M059J (cell line): ENCODE measurements at regions not wholly inside any gene's neighbourhood (a gene's known extent, or its start where the extent isn't known, plus 50 kb on each side); places are given as distances from the start of the nearest gene placed in this dataset.
A peak's percentile ranks its signal among the peaks of the same experiment; 100 is the strongest.

Source experiments
- DNase-seq: peaks from one replicate; pipeline ENCODE4 v3.0.0-alpha.2; 2012; ENCODE audit warnings: low read depth

DNA sequence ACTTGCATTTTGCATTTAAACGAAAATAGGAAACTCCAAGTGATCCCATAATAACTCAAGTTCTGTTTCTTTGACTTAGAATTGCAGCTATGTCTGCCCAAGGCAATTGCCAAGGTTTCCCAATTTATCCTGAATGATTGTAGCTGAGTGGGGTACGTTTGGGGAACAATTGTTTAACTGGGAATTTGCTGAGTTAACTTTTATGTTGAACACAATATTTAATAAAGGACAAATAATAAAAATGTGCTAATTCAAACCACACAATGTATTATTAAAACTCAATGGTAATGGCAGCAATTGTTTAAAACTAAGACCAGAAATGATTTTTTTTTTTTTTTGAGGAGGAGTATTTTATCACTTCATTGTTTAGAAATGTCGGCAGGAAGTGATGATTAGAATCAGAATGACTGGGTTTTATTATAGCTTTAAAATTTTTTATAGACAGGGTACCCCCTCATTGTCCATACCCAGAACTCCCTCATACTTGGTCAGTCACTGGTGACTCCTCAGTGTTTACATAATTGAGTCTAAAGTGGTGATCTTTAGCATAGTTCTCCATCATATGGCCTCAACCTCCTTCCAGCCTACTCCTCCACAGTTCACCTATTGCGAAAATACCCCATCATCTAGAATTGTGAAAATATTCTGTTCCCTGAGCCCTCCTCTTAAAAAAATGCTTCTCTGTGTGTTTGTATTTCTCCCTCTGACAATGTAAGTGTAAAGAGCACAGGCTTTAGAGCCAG is 389.2 kb upstream of the CITED2 start:
- peak; percentile 79 for DNase-seq

DNA sequence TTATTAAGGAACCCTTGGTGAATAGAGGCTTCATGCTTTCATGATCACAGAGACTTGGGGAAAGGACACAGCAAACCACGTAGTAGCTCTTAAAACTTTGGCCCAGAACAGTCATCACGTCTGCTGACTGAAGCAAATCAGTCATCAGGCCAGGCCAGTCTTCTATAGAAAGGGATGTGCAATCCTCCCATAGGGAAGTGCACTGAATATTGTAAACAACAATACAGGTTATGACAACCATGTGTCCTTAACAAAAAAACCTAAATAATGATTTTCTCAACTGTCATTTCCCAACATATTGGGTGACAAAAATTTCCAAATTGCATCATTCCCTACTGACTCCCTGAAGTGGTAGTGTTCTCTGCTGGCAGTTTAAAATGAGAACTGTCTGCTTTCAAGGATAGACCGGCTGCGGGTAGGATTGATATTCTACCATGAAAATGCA is 388.2 kb upstream of the CITED2 start:
- peak; percentile 64 for DNase-seq

DNA sequence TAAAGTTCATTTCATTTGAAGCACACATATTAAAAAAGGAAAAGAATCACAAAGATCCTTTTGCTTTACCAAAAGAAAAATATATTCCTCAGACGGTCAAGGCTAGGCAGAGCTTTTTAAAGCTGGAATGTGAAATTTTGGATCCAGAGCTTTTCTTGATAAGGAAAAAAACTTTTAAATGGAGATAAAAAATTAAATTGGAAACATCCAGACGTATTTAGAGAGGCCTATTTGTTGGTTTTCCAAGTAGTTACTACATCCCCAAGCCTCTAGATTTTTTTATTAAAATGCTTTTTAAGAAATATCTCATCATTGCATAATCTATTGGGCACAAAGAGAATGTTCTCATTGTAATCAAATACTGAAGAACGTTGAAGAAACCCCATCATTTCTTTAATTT is 385.7 kb upstream of the CITED2 start:
- no peak for DNase-seq

DNA sequence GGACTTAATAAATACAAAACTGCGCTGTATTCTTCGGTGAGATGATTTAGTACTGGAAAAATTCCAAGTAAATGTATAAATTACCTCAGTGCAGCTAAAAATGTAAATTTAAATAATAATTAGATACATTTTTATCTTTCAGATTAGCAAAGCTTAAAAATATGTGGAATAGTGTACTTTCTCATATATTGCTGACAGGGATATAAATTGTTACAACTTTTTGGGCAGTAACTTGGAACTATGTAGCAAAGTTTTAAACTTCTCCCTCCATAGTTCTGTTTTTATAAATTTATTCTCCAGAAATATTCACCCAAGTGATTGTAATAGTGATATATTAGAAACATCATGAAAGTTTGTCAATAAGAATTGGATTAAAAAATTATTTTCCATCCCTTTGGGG is 384.6 kb upstream of the CITED2 start:
- no peak for DNase-seq

DNA sequence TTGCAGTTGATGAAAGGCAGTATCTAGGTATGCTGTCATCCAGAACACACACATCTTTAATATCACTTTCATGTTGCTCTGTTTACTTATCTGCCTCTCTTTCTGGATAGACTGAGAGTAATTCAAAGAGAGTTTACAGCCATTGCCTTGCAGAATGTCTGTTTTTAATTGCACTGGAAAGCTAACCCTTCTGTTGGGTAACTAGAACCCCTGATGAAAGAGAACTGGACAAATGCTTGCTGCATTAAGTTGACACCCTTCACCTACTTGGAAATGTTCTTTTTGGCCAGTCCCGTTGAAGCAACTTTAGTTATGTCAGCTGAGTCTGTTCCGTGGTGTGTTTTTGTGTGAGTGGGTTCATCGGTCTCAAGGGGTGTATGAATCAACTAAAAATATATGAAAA is 383.8 kb upstream of the CITED2 start:
- DNase-seq = no peak

DNA sequence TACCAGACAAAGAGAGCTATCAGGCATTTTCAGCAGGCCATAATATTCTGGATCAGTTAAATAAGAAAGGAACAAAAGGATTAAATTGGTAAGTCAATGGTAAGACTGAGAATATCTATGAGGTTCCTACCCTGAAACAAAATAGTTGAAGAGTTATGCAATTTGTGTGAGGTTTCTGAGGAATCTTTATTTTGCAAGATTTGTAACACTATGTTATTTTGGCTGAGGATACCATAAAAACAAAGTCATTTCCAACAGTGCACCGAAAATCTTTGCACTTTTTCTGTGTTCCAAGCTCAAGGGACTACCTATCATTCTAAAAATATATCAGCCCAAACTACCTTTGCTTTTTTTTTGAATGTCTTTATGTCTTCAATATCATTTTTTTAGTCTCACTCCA is 383.3 kb upstream of the CITED2 start:
- DNase-seq = peak; percentile 37

DNA sequence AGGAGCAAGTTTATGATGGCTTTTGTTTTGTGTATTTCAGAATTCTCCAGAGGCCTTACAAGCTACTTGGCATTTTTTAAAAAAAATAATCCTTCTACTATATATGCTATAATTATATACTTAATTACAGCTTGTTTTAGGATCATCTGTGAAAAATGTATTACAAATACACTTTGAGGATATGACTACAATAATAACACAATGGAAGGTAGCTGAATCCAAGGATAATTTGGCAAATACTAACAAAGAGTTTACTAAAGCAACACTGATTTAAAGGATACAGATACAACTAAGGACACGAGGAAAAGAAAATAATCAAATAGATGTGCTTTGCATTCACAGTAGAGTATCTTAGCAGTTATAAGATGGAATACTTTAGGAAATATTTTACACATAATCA is 381.9 kb upstream of the CITED2 start:
- no peak for DNase-seq

DNA sequence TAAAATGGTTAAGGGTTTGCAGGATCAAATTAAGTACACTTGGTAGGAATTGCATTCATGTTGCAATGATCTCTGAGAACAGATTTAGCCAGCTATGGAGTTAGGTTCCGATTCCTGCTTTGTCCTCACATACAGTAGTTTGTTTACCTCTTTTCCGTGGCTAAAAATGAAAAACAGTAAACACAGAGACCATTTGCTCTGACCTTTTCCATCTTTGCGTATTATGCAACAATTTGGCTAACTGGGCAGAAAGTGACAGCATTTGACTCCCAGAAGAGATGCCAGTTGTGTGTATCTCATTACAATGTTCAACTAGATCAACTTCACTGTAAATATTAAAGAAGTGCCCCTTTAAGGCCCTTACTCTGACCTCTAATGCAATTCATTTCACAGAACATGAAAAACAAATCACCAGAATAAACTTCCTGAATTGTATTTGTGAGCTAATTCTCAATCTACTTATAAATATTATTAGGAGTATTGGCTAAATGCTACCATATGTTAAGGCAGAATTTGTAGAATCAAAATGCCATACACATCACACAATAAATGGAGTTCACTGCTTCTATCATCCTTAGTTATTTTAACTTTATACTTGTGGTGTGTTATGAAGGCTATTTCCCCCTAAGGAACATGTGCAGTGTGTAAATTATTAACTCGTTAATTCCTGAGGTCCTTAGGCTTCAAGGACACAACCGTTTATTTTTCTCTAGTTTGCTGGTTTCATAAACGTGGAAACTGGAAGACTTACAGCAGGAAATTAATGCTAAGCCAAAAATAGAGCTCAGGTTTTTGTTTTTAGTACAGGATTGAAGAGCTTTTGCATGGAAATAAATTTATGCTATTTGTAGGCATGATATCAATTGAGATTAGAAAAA is 380.7 kb upstream of the CITED2 start:
- DNase-seq = no peak

DNA sequence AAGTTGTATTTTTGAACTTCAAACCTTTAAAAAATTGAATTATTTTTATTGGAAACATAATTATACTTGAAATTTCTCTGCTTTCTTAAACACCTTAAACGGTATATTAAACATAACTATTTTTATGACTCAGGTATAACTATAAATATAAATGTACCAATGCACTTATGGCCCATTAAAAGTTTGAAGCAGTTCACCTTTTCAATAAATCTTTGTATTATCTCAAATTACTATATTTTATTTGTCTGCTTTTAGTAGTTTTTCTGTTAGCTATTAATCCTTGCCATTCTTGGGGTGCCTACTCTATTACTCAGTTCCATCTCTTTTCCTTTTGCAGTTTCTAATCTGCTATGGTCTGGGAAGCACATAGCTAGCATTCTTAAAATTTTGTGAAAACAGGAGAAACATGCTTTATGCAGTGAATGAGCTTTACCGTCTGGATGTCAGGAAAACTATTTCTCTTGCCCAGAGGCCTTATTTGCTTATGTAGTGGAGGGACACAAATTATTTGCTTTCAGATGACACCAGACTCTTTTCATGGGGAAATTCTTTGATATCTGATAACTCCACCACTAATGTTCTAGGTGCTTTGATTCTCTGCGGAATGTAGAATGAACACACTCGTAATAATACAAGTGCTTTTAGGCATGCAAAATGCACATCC is 378.9 kb upstream of the CITED2 start:
- DNase-seq = peak; percentile 90

DNA sequence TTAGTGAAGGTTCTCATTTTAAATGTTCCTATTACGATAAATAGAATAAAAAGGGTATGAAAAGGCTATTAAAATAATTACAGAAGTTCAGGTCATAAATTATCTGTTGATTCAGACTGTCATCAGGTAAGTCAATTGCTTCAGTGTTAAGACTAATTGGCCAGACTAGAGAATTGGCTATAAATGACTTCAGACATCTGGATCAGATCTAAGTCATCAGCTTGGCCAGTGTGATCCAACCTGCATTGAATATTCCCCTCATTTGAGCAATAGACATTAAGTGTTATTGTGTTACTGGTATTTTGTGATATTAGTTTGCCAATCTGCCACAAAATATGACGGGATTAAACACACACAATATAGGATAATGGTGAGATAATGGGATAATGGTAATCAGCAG is 377.6 kb upstream of the CITED2 start:
- DNase-seq = no peak

DNA sequence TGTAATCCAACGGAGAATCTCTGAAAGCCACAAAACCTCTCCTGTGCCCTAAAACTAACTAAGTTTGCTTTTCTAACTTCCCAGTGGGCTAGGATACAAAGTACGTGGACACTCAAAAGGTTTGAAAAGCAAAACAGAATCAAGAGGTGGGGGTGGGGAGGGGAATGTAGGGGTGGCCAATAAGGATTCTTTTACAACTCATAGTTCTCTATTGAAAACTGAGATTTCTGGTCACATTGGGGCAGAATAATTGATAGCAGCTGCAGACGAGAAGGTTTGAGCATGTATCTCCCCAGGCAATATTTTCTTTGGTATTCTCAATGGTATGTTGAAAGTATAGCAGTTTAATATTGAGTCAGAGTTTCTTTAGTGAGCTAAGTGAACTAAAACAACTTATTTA is 376.7 kb upstream of the CITED2 start:
- DNase-seq = peak; percentile 67

DNA sequence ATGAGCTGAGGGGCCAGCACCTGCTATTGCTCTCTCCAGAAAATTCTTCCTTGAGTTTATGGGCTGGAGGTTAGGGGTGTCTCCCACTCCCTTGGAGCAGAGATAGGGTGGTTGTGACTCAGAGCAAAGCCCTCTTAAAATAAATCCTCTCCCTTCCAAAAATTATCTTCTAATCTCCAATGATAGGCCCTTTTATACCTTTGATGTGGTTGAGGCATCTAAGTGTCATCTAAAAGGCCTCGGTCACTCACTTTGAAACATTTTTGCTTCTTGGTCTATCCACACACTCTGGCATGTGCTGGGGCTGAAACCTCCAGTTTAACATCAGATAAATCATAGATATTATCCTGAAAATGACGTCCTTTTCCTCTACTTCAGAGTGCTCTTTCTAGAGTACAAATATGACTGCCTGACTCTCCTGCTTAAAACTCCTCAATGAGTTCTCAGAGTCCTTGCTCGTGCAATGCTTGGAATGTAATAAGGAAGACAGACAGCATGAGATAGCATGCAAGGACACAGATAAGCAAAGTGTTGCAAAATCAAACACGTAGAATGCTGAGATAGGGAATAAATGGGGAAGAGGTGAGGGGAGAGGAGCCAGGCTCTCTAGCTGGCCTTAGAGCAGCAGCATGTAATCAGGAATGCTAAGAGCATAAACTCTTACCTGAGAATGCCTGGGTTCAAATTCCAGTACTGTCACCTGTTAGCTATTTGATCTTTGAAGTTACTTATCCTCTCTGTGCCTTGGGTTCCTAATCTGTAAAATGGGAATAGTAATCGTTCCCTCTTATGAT is 374.1 kb upstream of the CITED2 start:
- DNase-seq = peak; percentile 64

DNA sequence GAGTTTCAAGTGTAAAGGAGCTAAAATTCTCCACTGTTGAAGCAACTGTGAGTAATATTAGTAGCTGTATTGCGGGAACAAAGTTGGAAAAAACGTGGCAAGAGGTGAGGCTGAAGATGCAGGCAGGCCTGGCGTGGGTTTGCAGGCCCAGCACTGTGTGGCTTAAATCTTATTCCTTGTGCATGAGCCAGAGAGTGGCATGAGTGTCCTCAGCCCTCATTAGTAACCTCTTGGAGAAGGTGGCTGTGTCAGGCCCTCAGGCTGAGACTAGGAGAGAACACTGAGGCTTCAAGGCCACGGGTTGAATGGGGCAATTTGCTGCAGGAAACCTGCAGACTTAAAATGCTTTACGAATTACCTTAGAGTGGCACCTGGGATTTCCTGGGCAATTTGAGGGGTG is 372.7 kb upstream of the CITED2 start:
- peak; percentile 44 for DNase-seq

DNA sequence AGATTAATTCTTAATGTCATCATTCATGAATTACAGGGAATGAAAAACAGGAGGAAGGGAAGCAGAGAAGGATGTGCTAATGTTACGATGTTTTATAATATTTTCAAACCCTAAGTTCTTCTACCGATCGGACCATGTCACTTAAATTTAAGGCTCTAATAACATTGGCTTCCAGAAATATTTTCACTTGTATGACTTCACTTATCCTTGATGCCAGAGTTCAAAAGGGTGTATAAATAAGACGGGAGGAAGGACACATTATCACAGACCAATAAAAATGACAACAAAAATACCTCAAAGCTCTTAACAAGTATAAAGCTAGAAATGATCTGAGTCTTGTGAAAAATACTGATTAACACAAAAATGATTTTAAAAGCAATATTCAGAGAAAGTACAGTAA is 370.4 kb upstream of the CITED2 start:
- peak; percentile 49 for DNase-seq

DNA sequence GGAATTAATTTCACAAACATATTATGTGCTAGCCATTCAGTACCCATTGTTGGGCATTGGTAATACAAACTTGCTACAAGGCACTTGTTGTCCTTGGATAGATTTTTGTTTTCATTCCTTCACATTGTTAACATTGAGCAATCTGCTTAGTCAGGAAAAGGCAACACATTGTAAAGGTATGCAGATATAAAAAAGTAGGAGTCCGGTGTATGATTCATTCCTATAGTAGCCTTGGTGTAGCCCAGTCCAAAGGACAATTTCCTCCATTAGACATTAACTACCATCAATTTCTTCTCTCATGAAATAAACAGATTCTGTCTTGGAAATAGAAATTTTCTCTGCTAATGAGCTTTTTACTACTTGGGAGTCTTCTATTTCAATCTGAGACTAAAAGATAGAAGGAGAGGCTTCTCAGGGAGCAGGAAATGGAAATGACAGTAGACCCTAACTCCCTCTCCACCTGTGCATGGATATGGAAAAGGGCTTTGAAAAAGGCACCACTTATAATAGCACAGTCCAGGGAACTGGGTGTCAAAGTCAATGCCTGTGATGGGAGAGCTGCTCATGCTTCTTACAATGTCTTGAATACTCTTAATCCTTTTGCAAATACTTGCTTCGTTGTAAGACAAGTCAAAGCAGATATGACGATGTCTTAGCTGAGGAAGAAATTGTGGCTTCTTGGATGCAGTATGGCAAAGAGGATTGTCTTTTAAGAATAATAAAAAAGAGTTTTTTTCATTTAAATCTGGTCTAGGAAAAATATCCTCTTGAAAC is 369.4 kb upstream of the CITED2 start:
- DNase-seq = peak; percentile 97

DNA sequence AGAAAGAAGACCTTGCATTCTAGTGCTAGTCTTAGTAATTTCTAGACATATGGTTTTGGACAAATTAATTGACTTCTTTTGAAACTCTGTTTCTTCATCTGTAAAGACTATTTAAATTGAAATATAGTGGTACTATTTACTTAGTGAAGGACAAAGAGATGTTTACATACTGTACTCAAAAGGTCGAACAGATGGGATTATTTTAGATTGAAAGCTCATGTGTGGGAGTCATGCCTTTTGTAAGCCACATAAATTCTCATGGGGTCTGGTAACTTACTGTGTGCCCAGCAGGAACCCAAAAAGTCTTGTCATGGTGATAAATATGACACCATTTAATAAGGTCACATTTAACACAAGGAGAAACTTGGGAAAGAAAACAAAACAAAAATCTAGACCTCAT is 368.2 kb upstream of the CITED2 start:
- DNase-seq = no peak

DNA sequence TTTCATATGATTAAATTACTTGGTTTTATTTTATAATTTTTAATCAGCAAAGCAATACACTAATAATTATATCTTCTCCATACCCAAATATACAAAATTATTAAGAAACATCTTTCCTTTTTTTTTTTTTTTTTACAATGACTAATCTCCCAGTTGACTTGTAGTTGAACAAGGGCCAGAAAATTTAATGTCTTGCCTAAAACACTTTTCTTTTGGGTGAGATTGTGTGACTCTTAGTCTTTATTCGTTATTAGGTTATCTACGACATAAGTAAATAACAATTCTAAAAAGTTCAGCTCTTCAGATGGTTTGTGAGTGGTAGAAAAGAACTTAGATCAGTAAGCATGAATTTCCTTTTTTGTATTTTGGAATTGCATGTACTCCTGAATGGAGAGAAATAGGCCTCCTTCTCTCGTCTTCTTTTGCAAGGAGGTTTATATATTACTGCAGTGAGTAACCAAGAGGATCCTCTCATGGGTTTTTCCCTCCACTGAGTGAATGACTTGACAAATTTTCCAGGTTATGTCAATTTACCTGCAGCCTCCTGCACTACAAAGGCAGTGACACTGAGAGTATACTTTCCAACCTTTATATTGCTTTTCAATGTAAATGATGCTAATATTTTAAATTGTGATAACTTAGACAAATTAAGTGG is 364.5 kb upstream of the CITED2 start:
- DNase-seq = no peak

DNA sequence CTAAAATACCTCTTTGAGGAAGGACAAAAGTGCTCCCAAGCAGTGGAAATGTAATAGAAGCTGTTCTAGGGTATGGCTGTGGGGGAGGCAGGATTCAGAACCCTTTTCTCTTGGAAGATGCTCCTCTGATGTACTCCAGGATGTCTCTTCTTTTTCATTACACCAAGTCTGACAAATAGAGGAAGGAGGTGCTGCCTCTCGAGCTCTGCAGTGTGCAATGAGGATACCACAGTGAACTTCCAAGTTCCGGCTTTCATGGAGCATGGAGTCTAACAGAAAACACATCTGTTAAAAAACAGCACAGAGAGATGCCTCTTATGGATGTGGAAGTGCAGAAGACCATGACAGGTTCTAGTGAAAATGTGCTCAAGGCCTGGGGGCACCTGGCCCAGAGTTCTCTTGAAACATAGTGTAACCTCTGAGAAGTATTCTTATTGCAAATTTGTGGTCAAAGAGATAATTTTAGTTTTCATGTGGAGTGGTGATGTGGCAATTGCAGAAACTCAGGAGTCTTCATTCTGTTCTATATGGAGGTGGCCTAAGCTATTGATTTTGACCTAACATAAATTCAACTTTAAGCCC is 362.0 kb upstream of the CITED2 start:
- DNase-seq = no peak

DNA sequence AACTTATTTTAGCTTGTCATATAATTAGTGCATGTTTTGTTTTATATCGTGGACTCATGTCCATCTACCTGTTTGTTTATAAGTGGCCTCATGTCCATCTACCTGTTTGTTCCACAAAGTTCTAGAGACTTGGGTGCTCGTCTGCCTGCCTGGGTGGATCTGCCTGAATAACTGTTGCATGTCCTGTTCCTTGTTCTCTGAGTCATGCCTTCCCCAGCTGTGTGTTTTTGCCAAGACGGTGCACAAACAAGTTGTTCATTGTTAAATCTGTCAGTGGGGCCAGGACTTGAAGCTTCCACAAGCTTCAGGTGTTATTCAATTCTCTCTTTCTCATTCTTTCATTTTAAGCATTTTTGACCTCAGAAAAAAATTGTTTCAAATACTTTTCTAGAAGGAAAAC is 358.0 kb upstream of the CITED2 start:
- DNase-seq = peak; percentile 75

DNA sequence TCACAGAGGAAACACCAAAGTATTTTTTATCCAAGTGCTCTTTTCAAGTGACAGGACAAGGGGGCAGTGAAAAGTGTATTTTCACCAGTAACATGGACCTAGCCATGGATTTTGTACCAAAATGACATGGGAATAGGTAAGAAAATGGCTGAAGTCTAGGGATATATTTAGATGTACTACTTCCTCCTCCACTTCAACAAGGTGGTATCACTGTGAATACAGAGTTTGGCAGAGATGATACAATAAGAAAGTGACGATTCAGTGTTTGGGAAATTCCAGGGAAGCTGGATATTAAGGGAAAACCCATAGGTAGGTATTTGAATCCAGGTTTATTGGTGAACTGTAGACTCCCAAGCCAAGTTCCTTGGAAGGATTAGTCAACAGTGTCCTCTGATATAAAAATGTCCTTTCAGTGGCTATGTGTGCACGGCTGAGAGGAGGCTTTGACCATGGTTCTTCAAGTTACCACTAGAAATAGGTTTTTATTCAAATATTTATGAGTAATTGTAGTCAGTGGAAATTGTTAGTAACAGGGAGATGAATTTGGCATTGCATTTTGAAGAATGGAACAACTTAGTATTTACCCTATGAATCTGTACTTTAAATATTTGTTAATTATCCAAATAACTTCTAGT is 356.0 kb upstream of the CITED2 start:
- no peak for DNase-seq
